SK-N-SH treated with all-trans-retinoic acid at 6 μM for 48 hours (cell line): ENCODE measurements at regions not wholly inside any gene's neighbourhood (a gene's known extent, or its start where the extent isn't known, plus 50 kb on each side); places are given as distances from the start of the nearest gene placed in this dataset.

Source experiments
- RARB ChIP-seq: fragments of 250-450 bp; sonication (Bioruptor Pico); IDR thresholded peaks from 2 replicates; pipeline ENCODE4 v1.8.0; 2021; ENCODE audit warnings: mild to moderate bottlenecking, moderate library complexity
- TCF4 ChIP-seq: fragments of 250-450 bp; sonication (Bioruptor Pico); IDR thresholded peaks from 2 replicates; pipeline ENCODE4 v1.8.0; 2021; ENCODE audit warnings: mild to moderate bottlenecking, moderate library complexity, borderline replicate concordance

GRCh38 chr5:128021411-128021810 lies 62.2 kb upstream of the SLC12A2 start:
- TF ChIP-seq TCF4 (CRISPR knock-in tag) (no peak), RARB (CRISPR knock-in tag) (no peak)
